Neural cell (in vitro differentiated cells): ENCODE measurements at regions not wholly inside any gene's neighbourhood (a gene's known extent, or its start where the extent isn't known, plus 50 kb on each side); places are given as distances from the start of the nearest gene placed in this dataset.

ENCODE experiments used
- H2AFZ ChIP-seq: fragments of 200-600, 300-800 bp; sonication (generic), shearing (Covaris generic); 2 replicates; pipeline ENCODE4 v1.6.0; 2014; ENCODE audit warnings: low read depth, mild to moderate bottlenecking, antibody characterized with exemption, low read length, moderate library complexity
- H3F3A ChIP-seq: fragments of 200-600 bp; shearing (Covaris generic); 2 replicates; pipeline ENCODE4 v1.6.1; 2016; ENCODE audit warnings: mild to moderate bottlenecking, moderate library complexity, mixed read lengths, antibody characterized with exemption, low read length; ENCODE audit not compliant: insufficient read depth, poor library complexity, severe bottlenecking
- H3K27ac ChIP-seq: fragments of 200-600, 300-800 bp; sonication (generic), shearing (Covaris generic); 2 replicates; pipeline ENCODE4 v1.5.1; 2014; ENCODE audit warnings: mild to moderate bottlenecking, low read length, moderate library complexity
- H3K27me3 ChIP-seq: fragments of 300-800, 200-600 bp; sonication (generic), shearing (Covaris generic); 2 replicates; pipeline ENCODE4 v1.6.0; 2014; ENCODE audit warnings: mild to moderate bottlenecking, low read depth, low read length, moderate library complexity; ENCODE audit not compliant: insufficient read depth
- H3K36me3 ChIP-seq: fragments of 300-800, 200-600 bp; sonication (generic), shearing (Covaris generic); 2 replicates; pipeline ENCODE4 v1.5.1; 2014; ENCODE audit warnings: mild to moderate bottlenecking, antibody characterized with exemption, low read length, moderate library complexity; ENCODE audit not compliant: insufficient read depth
- H3K4me2 ChIP-seq: fragments of 300-800, 200-600 bp; sonication (generic), shearing (Covaris generic); 2 replicates; pipeline ENCODE4 v1.6.0; 2014; ENCODE audit warnings: mild to moderate bottlenecking, low read length
- H3K4me3 ChIP-seq: fragments of 300-800, 200-600 bp; sonication (generic), shearing (Covaris generic); 2 replicates; pipeline ENCODE4 v1.5.1; 2014; ENCODE audit warnings: mild to moderate bottlenecking, low read length, moderate library complexity
- H3K79me2 ChIP-seq: fragments of 200-600 bp; shearing (Covaris generic); replicated peaks from 2 replicates; pipeline ENCODE4 v1.6.0; 2014; ENCODE audit warnings: mild to moderate bottlenecking, low read length, moderate library complexity; ENCODE audit not compliant: insufficient read depth
- H3K9ac ChIP-seq: fragments of 300-800, 200-600 bp; sonication (generic), shearing (Covaris generic); 2 replicates; pipeline ENCODE4 v1.6.1; 2016; ENCODE audit warnings: mild to moderate bottlenecking, low read length, mixed read lengths
- H3K9me2 ChIP-seq: fragments of 200-600 bp; shearing (Covaris generic); 2 replicates; pipeline ENCODE4 v1.6.1; 2016; ENCODE audit warnings: mild to moderate bottlenecking, low read length, mixed read lengths; ENCODE audit not compliant: insufficient read depth
- H3K9me3 ChIP-seq: fragments of 200-600, 300-800 bp; sonication (generic), shearing (Covaris generic); 2 replicates; pipeline ENCODE4 v1.6.1; 2016; ENCODE audit warnings: mild to moderate bottlenecking, mixed run types, low read length, moderate library complexity, mixed read lengths
- H4K20me1 ChIP-seq: fragments of 200-600 bp; shearing (Covaris generic); 2 replicates; pipeline ENCODE4 v1.6.1; 2016; ENCODE audit warnings: mild to moderate bottlenecking, mixed run types; ENCODE audit not compliant: insufficient read depth
- CTCF ChIP-seq: fragments of 450-650 bp; IDR thresholded peaks from 2 replicates; pipeline ENCODE4 v1.5.1; 2014; ENCODE audit warnings: antibody characterized with exemption, mild to moderate bottlenecking, moderate library complexity; ENCODE audit not compliant: poor library complexity, severe bottlenecking
- EP300 ChIP-seq: fragments of 450-650 bp; conservative IDR thresholded peaks from 2 replicates; pipeline ENCODE4 v1.6.1; 2014; ENCODE audit warnings: antibody characterized with exemption, mild to moderate bottlenecking, moderate library complexity; ENCODE audit not compliant: poor library complexity, severe bottlenecking
- EZH2 ChIP-seq: fragments of 200-600, 300-800 bp; shearing (Covaris generic), sonication (generic); IDR thresholded peaks from 2 replicates; pipeline ENCODE4 v1.6.1; 2014; ENCODE audit warnings: antibody characterized with exemption, low read length, borderline replicate concordance, mild to moderate bottlenecking; ENCODE audit not compliant: insufficient read depth, poor library complexity, severe bottlenecking
- MXI1 ChIP-seq: fragments of 450-650 bp; conservative IDR thresholded peaks from 2 replicates; pipeline ENCODE4 v1.6.1; 2014; ENCODE audit warnings: antibody characterized with exemption, mild to moderate bottlenecking; ENCODE audit not compliant: poor library complexity, severe bottlenecking
- POLR2AphosphoS5 ChIP-seq: IDR thresholded peaks from 2 replicates; pipeline ENCODE4 v1.6.1; 2012
- RAD21 ChIP-seq: fragments of 450-650 bp; conservative IDR thresholded peaks from 2 replicates; pipeline ENCODE4 v1.6.1; 2014; ENCODE audit warnings: antibody characterized with exemption, mild to moderate bottlenecking, moderate library complexity
- REST ChIP-seq: IDR thresholded peaks from 2 replicates; pipeline ENCODE4 v1.6.1; 2012; ENCODE audit warnings: borderline replicate concordance
- SMC3 ChIP-seq: fragments of 450-650 bp; conservative IDR thresholded peaks from 2 replicates; pipeline ENCODE4 v1.6.1; 2014; ENCODE audit warnings: antibody characterized with exemption, mild to moderate bottlenecking, moderate library complexity; ENCODE audit not compliant: poor library complexity
- TAF1 ChIP-seq: IDR thresholded peaks from 2 replicates; pipeline ENCODE4 v1.6.1; 2012; ENCODE audit warnings: low read depth

- Histone ChIP-seq H3K9me3 (no peaks in the 10 kb centered on the region), H3K9me2 (no peaks in the 10 kb centered on the region), H2AFZ (no peak overlapping the region), H3K4me3 (no peak overlapping the region), H3K36me3 (no peaks in the 10 kb centered on the region), H3K9ac (no peak overlapping the region), H3K27ac (no peak overlapping the region), H3F3A (no peaks in the 10 kb centered on the region), H4K20me1 (no peaks in the 10 kb centered on the region), H3K27me3 (no peaks in the 10 kb centered on the region), H3K79me2 (no peaks in the 10 kb centered on the region), H3K4me2 (no peak overlapping the region)
- TF ChIP-seq POLR2AphosphoS5 (no peak), CTCF (no peak), REST (no peak), SMC3 (no peak), RAD21 (no peak), TAF1 (no peak), MXI1 (no peak), EZH2 (no peak), EP300 (no peak)
Observed at GRCh38 chr2:123073956-123074355, 951.1 kb upstream of the CNTNAP5 start.

GRCh38 chr2:123077101-123077500 lies 948.0 kb upstream of the CNTNAP5 start:
- Histone ChIP-seq H3K4me3 (no peak overlapping the region), H4K20me1 (no peaks in the 10 kb centered on the region), H3K36me3 (no peaks in the 10 kb centered on the region), H3K9ac (no peak overlapping the region), H3K9me3 (no peaks in the 10 kb centered on the region), H3F3A (no peaks in the 10 kb centered on the region), H3K79me2 (no peaks in the 10 kb centered on the region), H2AFZ (no peak overlapping the region), H3K27ac (no peak overlapping the region), H3K9me2 (no peaks in the 10 kb centered on the region), H3K27me3 (no peaks in the 10 kb centered on the region), H3K4me2 (no peak overlapping the region)
- TF ChIP-seq REST: no peak
- TF ChIP-seq TAF1: no peak
- TF ChIP-seq RAD21: no peak
